HepG2 (cell line): ENCODE measurements at regions not wholly inside any gene's neighbourhood (a gene's known extent, or its start where the extent isn't known, plus 50 kb on each side); places are given as distances from the start of the nearest gene placed in this dataset.

ENCODE experiments used
- ATAC-seq: fragments of 200-7000 bp; cut with Tn5 transposase; 3 replicates; pipeline ENCODE4 v1.9.1; 2020; ENCODE audit warnings: mild to moderate bottlenecking, moderate library complexity
- BruUV-seq: library from RNA; stranded (reverse); fragments of 400-500 nt; replicated peaks from 2 replicates; lab custom pipeline; 2021; lab: Mats Ljungman, UMichigan
- CTCF ChIA-PET: fragments of 300-600 bp; formaldehyde crosslinking; extraction: SDS; loops from one replicate; lab custom pipeline; 2021; ENCODE audit warnings: low total read pairs, inconsistent platforms, low intra/inter-chr PET ratio; lab: Yijun Ruan, JAX
- POLR2A ChIA-PET: fragments of 350-600 bp; sonication (Branson Sonifier 250); formaldehyde crosslinking; loops from one replicate; lab custom pipeline; 2020; ENCODE audit warnings: antibody characterized with exemption, inconsistent platforms; lab: Yijun Ruan, JAX
- DNase-seq: peaks from one replicate; pipeline ENCODE4 v3.0.0-alpha.2; 2015; ENCODE audit warnings: low spot score
- FAIRE-seq: peaks from 3 replicates; lab custom pipeline; 2011; peaks lifted over from hg19 to GRCh38; lab: Jason Lieb, UNC
- H2AFZ ChIP-seq: one replicate; pipeline ENCODE4 v1.6.1; 2011; ENCODE audit warnings: low read length, inconsistent platforms
- H3K27ac ChIP-seq: fragments of 300-600 bp; 3 replicates; pipeline ENCODE4 v1.8.0; 2011; ENCODE audit warnings: mixed run types, mild to moderate bottlenecking, mixed read lengths, low read length, inconsistent platforms; ENCODE audit not compliant: insufficient read depth; ENCODE audit errors: extremely low read length
- H3K27me3 ChIP-seq, 2 experiments: fragments of 200-600 bp in 1 of 2; 2 replicates in 1 of 2; 3 replicates in 1 of 2; pipeline versions ENCODE4 v1.6.0 to v1.8.0; 2011; ENCODE audit warnings: low read length in 2 of 2, mild to moderate bottlenecking in 2 of 2, moderate library complexity in 2 of 2, inconsistent platforms in 1 of 2; ENCODE audit not compliant: insufficient read depth in 2 of 2, control insufficient read depth in 1 of 2
- H3K36me3 ChIP-seq, 2 experiments: fragments of 200-600 bp in 1 of 2; replicated peaks in 1 of 2; 2 replicates in 1 of 2; 3 replicates in 1 of 2; pipeline versions ENCODE4 v1.5.1 to v1.8.0; 2011; ENCODE audit warnings: low read length in 2 of 2, inconsistent platforms in 1 of 2; ENCODE audit not compliant: insufficient read depth in 2 of 2, control insufficient read depth in 1 of 2
- H3K4me1 ChIP-seq: 2 replicates; pipeline ENCODE4 v1.5.1; 2012; ENCODE audit warnings: low read length, inconsistent platforms; ENCODE audit not compliant: insufficient read depth
- H3K4me2 ChIP-seq: 2 replicates; pipeline ENCODE4 v1.6.0; 2011; ENCODE audit warnings: low read depth, low read length, inconsistent platforms
- H3K4me3 ChIP-seq, 3 experiments: fragments of 200-600 bp in 1 of 3; sonication (generic), shearing (Covaris generic) in 1 of 3; replicated peaks in 1 of 3; 2 replicates each; pipeline ENCODE4 v1.5.1; 2011 to 2016; ENCODE audit warnings: low read length in 3 of 3, inconsistent platforms in 2 of 3, low read depth in 2 of 3, mild to moderate bottlenecking in 2 of 3, control low read depth in 1 of 3, mixed read lengths in 1 of 3; ENCODE audit not compliant: insufficient read depth in 1 of 3
- H3K79me2 ChIP-seq: one replicate; pipeline ENCODE4 v1.6.1; 2011; ENCODE audit warnings: low read length, inconsistent platforms; ENCODE audit not compliant: insufficient read depth
- H3K9ac ChIP-seq: 2 replicates; pipeline ENCODE4 v1.6.0; 2011; ENCODE audit warnings: mild to moderate bottlenecking, low read depth, low read length, inconsistent platforms; ENCODE audit not compliant: insufficient read depth
- H3K9me3 ChIP-seq: 2 replicates; pipeline ENCODE4 v1.5.1; 2012; ENCODE audit warnings: mild to moderate bottlenecking, low read length
- H4K20me1 ChIP-seq: 2 replicates; pipeline ENCODE4 v1.6.0; 2011; ENCODE audit warnings: inconsistent platforms, mild to moderate bottlenecking, low read length, moderate library complexity; ENCODE audit not compliant: insufficient read depth
- ATAD3A ChIP-seq: sonication (generic); formaldehyde crosslinking; IDR thresholded peaks from 2 replicates; pipeline ENCODE4 v1.4.0; 2020; ENCODE audit warnings: missing genetic modification reagents
- ATF3 ChIP-seq: sonication (generic); formaldehyde crosslinking; IDR thresholded peaks from 2 replicates; pipeline ENCODE4 v1.4.0; 2020; ENCODE audit warnings: missing genetic modification reagents
- BRD4 ChIP-seq: sonication (generic); formaldehyde crosslinking; IDR thresholded peaks from 2 replicates; pipeline ENCODE4 v1.4.0; 2020; ENCODE audit warnings: missing genetic modification reagents
- CBX1 ChIP-seq: IDR thresholded peaks from one replicate; pipeline ENCODE4 v1.6.1; 2016; ENCODE audit warnings: antibody characterized with exemption, low read depth
- ESRRA ChIP-seq: sonication (generic); formaldehyde crosslinking; IDR thresholded peaks from 2 replicates; pipeline ENCODE4 v1.5.1; 2020; ENCODE audit warnings: mild to moderate bottlenecking, low read depth, missing genetic modification reagents
- GMEB1 ChIP-seq: sonication (generic); formaldehyde crosslinking; IDR thresholded peaks from 2 replicates; pipeline ENCODE4 v1.5.1; 2020; ENCODE audit warnings: missing genetic modification reagents, mild to moderate bottlenecking, borderline replicate concordance
- GTF2F1 ChIP-seq: fragments of 150-350 bp; IDR thresholded peaks from 2 replicates; pipeline ENCODE4 v1.6.1; 2014; ENCODE audit warnings: low read length
- GZF1 ChIP-seq: sonication (generic); formaldehyde crosslinking; IDR thresholded peaks from 2 replicates; pipeline ENCODE4 v1.5.1; 2020; ENCODE audit warnings: mild to moderate bottlenecking, missing genetic modification reagents
- HNF1A ChIP-seq, 2 experiments: sonication (generic) in 1 of 2; formaldehyde crosslinking in 1 of 2; IDR thresholded peaks; 2 replicates each; pipeline versions ENCODE4 v1.4.0 to v1.6.1; 2016 to 2020; ENCODE audit warnings: borderline replicate concordance in 1 of 2, low read depth in 1 of 2, mild to moderate bottlenecking in 1 of 2, missing genetic modification reagents in 1 of 2
- NPAS2 ChIP-seq: sonication (generic); formaldehyde crosslinking; IDR thresholded peaks from 2 replicates; pipeline ENCODE4 v1.8.0; 2022; ENCODE audit warnings: mild to moderate bottlenecking, missing genetic modification reagents, borderline replicate concordance
- RELA ChIP-seq: sonication (generic); formaldehyde crosslinking; IDR thresholded peaks from 2 replicates; pipeline ENCODE4 v1.4.0; 2020; ENCODE audit warnings: missing genetic modification reagents
- SRSF1 ChIP-seq: fragments of 200-400 bp; formaldehyde crosslinking; optimal IDR thresholded peaks from 2 replicates; pipeline ENCODE3; 2017; ENCODE audit warnings: mild to moderate bottlenecking, low read depth, low read length, moderate library complexity
- WGBS: methylation state at CpG from one replicate; pipeline ENCODE4 v1.1.6; 2017; ENCODE audit warnings: low lambda C conversion rate; 5-methylcytosine and 5-hydroxymethylcytosine counted together
- in situ Hi-C: cut with HindIII; loops from 2 replicates; pipeline ENCODE4 v1.10.0; 2017; ENCODE audit warnings: low pct_unique_long_range_greater_than_20kb; ENCODE audit not compliant: extremely low pct_ligation_motif_present
- intact Hi-C: fragments of 100-400 bp; cut with micrococcal nuclease; formaldehyde crosslinking; loops from one replicate; pipeline ENCODE4 v1.10.0; 2022; ENCODE audit not compliant: unreplicated experiment

- Histone ChIP-seq H3K9me3 (no peaks in the 10 kb centered on the region), H2AFZ (no peak overlapping the region), H3K4me1 (no peaks in the 10 kb centered on the region), H3K27me3 (no peaks in the 10 kb centered on the region), H3K4me2 (no peak overlapping the region), H3K9ac (no peak overlapping the region), H3K4me3 (no peak overlapping the region), H3K79me2 (no peaks in the 10 kb centered on the region), H4K20me1 (no peaks in the 10 kb centered on the region), H3K36me3 (no peaks in the 10 kb centered on the region), H3K27ac (no peak overlapping the region)
- intact Hi-C loops, result no loop called here
- TF ChIP-seq GTF2F1, result no peak
- ChIA-PET POLR2A (no interaction called here), CTCF (no interaction called here)
- no peak for ATAC-seq
- in situ Hi-C loops, result no loop called here
- BruUV-seq, result no TSS peak
- WGBS, result 10% methylated on average over 5 of the region's 5 CpGs
- FAIRE-seq, result no peak
- DNase-seq, result no peak
These were observed 94.7 kb upstream of the PDZRN3 start for GRCh38 chr3:73719413-73719851.

GRCh38 chr3:73718326-73719110 lies 93.8 kb upstream of the PDZRN3 start:
- Histone ChIP-seq H3K9me3 (no peaks in the 10 kb centered on the region), H3K36me3 (no peaks in the 10 kb centered on the region), H4K20me1 (no peaks in the 10 kb centered on the region), H3K4me3 (no peak overlapping the region), H3K9ac (no peak overlapping the region), H3K79me2 (no peaks in the 10 kb centered on the region), H3K4me2 (no peak overlapping the region), H3K27me3 (no peaks in the 10 kb centered on the region), H3K4me1 (no peaks in the 10 kb centered on the region), H2AFZ (no peak overlapping the region), H3K27ac (no peak overlapping the region)
- DNase-seq, result no peak
- POLR2A ChIA-PET, result no interaction called here
- intact Hi-C loops (no loop called here), in situ Hi-C loops (no loop called here)
- BruUV-seq, result no TSS peak
- under 1% methylated on average over 5 of the region's 5 CpGs for WGBS
- CTCF ChIA-PET, result no interaction called here
- no peak for ATAC-seq
- FAIRE-seq, result no peak
- TF ChIP-seq CBX1 (no peak), BRD4 (CRISPR knock-in tag) (no peak), ATF3 (CRISPR knock-in tag) (no peak), SRSF1 (no peak), HNF1A (IDR thresholded peaks at IDR 0.05; ENCODE audit: low read depth) (no peak), HNF1A (CRISPR knock-in tag; IDR thresholded peaks at IDR 0.05; ENCODE audit: borderline replicate concordance) (no peak), GZF1 (CRISPR knock-in tag) (no peak), ESRRA (no peak), ATAD3A (CRISPR knock-in tag) (no peak), GMEB1 (CRISPR knock-in tag) (no peak), RELA (no peak), NPAS2 (CRISPR knock-in tag) (no peak)
